Right atrium auricular region (tissue), 2 donors: ENCODE measurements at regions not wholly inside any gene's neighbourhood (a gene's known extent, or its start where the extent isn't known, plus 50 kb on each side); places are given as distances from the start of the nearest gene placed in this dataset.

ENCODE experiments used
- DNase-seq: peaks from one replicate; pipeline ENCODE4 v3.0.0-alpha.2; 2019; ENCODE audit warnings: low spot score
- H3K27ac ChIP-seq, 2 donors: fragments of 200-600 bp; sonication (generic); 1 replicate in 1 of 2; 2 replicates in 1 of 2; pipeline ENCODE4 v1.5.1; 2016 to 2019
- H3K27me3 ChIP-seq, 2 donors: fragments of 200-600 bp; sonication (generic); one replicate each; pipeline versions ENCODE4 v1.5.1 to v1.6.0; 2017 to 2019
- H3K36me3 ChIP-seq: fragments of 200-600 bp; sonication (generic); one replicate; pipeline ENCODE4 v1.5.1; 2016
- H3K4me1 ChIP-seq, 2 donors: fragments of 200-600 bp; sonication (generic); one replicate each; pipeline versions ENCODE4 v1.5.1 to v1.6.0; 2017 to 2019
- H3K4me3 ChIP-seq, 2 donors: fragments of 200-600 bp; sonication (generic); 1 replicate in 1 of 2; 2 replicates in 1 of 2; pipeline ENCODE4 v1.5.1; 2017 to 2019; ENCODE audit warnings: mild to moderate bottlenecking in 1 of 2, moderate library complexity in 1 of 2
- H3K9me3 ChIP-seq, 2 donors: fragments of 200-600 bp; sonication (generic); one replicate each; pipeline ENCODE4 v1.5.1; 2019
- CTCF ChIP-seq, 2 donors: fragments of 200-600 bp; sonication (generic); IDR thresholded peaks; one replicate each; pipeline ENCODE4 v1.5.1; 2019; ENCODE audit warnings: antibody characterized with exemption in 2 of 2

- H3K4me1 ChIP-seq = no peaks in the 10 kb centered on the region
- no peak overlapping the region for H3K4me3 ChIP-seq
- no peak overlapping the region for H3K27ac ChIP-seq
- H3K9me3 ChIP-seq = no peaks in the 10 kb centered on the region
- H3K27me3 ChIP-seq = no peaks in the 10 kb centered on the region
- DNase-seq = no peak
- TF ChIP-seq CTCF (IDR thresholded peaks at IDR 0.05) = no peak
- no peaks in the 10 kb centered on the region for H3K36me3 ChIP-seq
Observed at GRCh38 chr2:35562488-35562887, 793.1 kb upstream of the CRIM1 start.

GRCh38 chr2:35548171-35548570 lies 807.4 kb upstream of the CRIM1 start:
- no peak for DNase-seq
- no peaks in the 10 kb centered on the region for H3K36me3 ChIP-seq
- no peaks in the 10 kb centered on the region for H3K9me3 ChIP-seq
- no peaks in the 10 kb centered on the region for H3K4me1 ChIP-seq
- H3K27ac ChIP-seq = no peak overlapping the region
- H3K4me3 ChIP-seq = no peak overlapping the region
- TF ChIP-seq CTCF (IDR thresholded peaks at IDR 0.05) = no peak
- no peaks in the 10 kb centered on the region for H3K27me3 ChIP-seq

- no peak for DNase-seq
- H3K36me3 ChIP-seq = no peaks in the 10 kb centered on the region
- no peaks in the 10 kb centered on the region for H3K9me3 ChIP-seq
- no peaks in the 10 kb centered on the region for H3K27me3 ChIP-seq
- H3K4me1 ChIP-seq = no peaks in the 10 kb centered on the region
- no peak overlapping the region for H3K4me3 ChIP-seq
- TF ChIP-seq CTCF (IDR thresholded peaks at IDR 0.05) = no peak
- no peak overlapping the region for H3K27ac ChIP-seq
Observed at GRCh38 chr2:35545301-35545700, 810.3 kb upstream of the CRIM1 start.

- TF ChIP-seq CTCF (IDR thresholded peaks at IDR 0.05) = no peak
- DNase-seq = no peak
- Histone ChIP-seq H3K4me1 (no peaks in the 10 kb centered on the region), H3K4me3 (no peak overlapping the region), H3K27ac (no peak overlapping the region), H3K36me3 (no peaks in the 10 kb centered on the region), H3K9me3 (no peaks in the 10 kb centered on the region), H3K27me3 (no peaks in the 10 kb centered on the region)
Observed at GRCh38 chr2:35538796-35539195, 816.8 kb upstream of the CRIM1 start.

- Histone ChIP-seq H3K27me3 (no peaks in the 10 kb centered on the region), H3K27ac (no peak overlapping the region), H3K4me1 (no peaks in the 10 kb centered on the region), H3K9me3 (peaks cover 0 to 3% of the 10 kb centered on the region in 2 donors), H3K4me3 (no peak overlapping the region), H3K36me3 (no peaks in the 10 kb centered on the region)
- no peak for TF ChIP-seq CTCF (IDR thresholded peaks at IDR 0.05)
- DNase-seq = no peak
Observed at GRCh38 chr2:35530615-35531135, 824.9 kb upstream of the CRIM1 start.

- no peak for DNase-seq
- Histone ChIP-seq H3K4me1 (no peaks in the 10 kb centered on the region), H3K36me3 (no peaks in the 10 kb centered on the region), H3K9me3 (no peaks in the 10 kb centered on the region), H3K4me3 (no peak overlapping the region), H3K27me3 (no peaks in the 10 kb centered on the region), H3K27ac (no peak overlapping the region)
- no peak for TF ChIP-seq CTCF (IDR thresholded peaks at IDR 0.05)
Observed at GRCh38 chr2:35526741-35527140, 828.8 kb upstream of the CRIM1 start.
